GM18499 (cell line): ENCODE measurements at regions not wholly inside any gene's neighbourhood (a gene's known extent, or its start where the extent isn't known, plus 50 kb on each side); places are given as distances from the start of the nearest gene placed in this dataset.
"Not testable (repeated sequence)": the region's sequence is repeated elsewhere in the genome, so short reads cannot be mapped to it uniquely, and the experiment has no call there.

Experiments used
- ATAC-seq: cut with Tn5 transposase; IDR thresholded peaks from one replicate; pipeline ENCODE4 v1.9.1; 2021; ENCODE audit warnings: moderate number of reproducible peaks; ENCODE audit not compliant: insufficient read depth, unreplicated experiment

- no peak for ATAC-seq
These were observed 50.3 kb upstream of the KYNU start for GRCh38 chr2:142827170-142827569.

- ATAC-seq = no peak
These were observed 51.6 kb upstream of the KYNU start for GRCh38 chr2:142825861-142826260.

GRCh38 chr2:142824756-142825155, 52.7 kb upstream of the KYNU start:
- no peak for ATAC-seq

GRCh38 chr2:142822190-142822589, 55.3 kb upstream of the KYNU start:
- no peak for ATAC-seq

GRCh38 chr2:142819411-142819810, 58.1 kb upstream of the KYNU start:
- ATAC-seq = no peak

GRCh38 chr2:142815375-142815774, 62.1 kb upstream of the KYNU start:
- no peak for ATAC-seq

- no peak for ATAC-seq
These were observed 63.3 kb upstream of the KYNU start for GRCh38 chr2:142813830-142814829.

- not testable (repeated sequence) for ATAC-seq
These were observed 65.8 kb upstream of the KYNU start for GRCh38 chr2:142811644-142812043.

- no peak for ATAC-seq
These were observed 72.2 kb upstream of the KYNU start for GRCh38 chr2:142805244-142805643.

- ATAC-seq = no peak
These were observed 74.3 kb upstream of the KYNU start for GRCh38 chr2:142803158-142803557.

GRCh38 chr2:142796588-142796987, 80.9 kb upstream of the KYNU start:
- ATAC-seq = no peak

- ATAC-seq = no peak
These were observed 81.3 kb upstream of the KYNU start for GRCh38 chr2:142796161-142796560.

- no peak for ATAC-seq
These were observed 82.6 kb upstream of the KYNU start for GRCh38 chr2:142794850-142795249.

GRCh38 chr2:142792328-142792727, 85.1 kb upstream of the KYNU start:
- not testable (repeated sequence) for ATAC-seq

- no peak for ATAC-seq
These were observed 86.1 kb upstream of the KYNU start for GRCh38 chr2:142791335-142791734.

- ATAC-seq = no peak
These were observed 90.4 kb upstream of the KYNU start for GRCh38 chr2:142786918-142787702.

GRCh38 chr2:142782942-142783443, 94.5 kb upstream of the KYNU start:
- no peak for ATAC-seq

GRCh38 chr2:142781146-142781545, 96.3 kb upstream of the KYNU start:
- ATAC-seq = no peak

- no peak for ATAC-seq
These were observed 99.2 kb upstream of the KYNU start for GRCh38 chr2:142778289-142778688.

- no peak for ATAC-seq
These were observed 99.7 kb upstream of the KYNU start for GRCh38 chr2:142777742-142778141.

- no peak for ATAC-seq
These were observed 107.7 kb upstream of the KYNU start for GRCh38 chr2:142769761-142770160.
